Sigmoid colon (tissue), 6 donors: ENCODE measurements at regions not wholly inside any gene's neighbourhood (a gene's known extent, or its start where the extent isn't known, plus 50 kb on each side); places are given as distances from the start of the nearest gene placed in this dataset.

Experiments
- DNase-seq: peaks from one replicate; pipeline ENCODE4 v3.0.0-alpha.2; 2019
- H3K27ac ChIP-seq, 4 donors: fragments of 200-600 bp; sonication (generic); one replicate each; pipeline ENCODE4 v1.5.1; 2016 to 2019; ENCODE audit warnings: mild to moderate bottlenecking in 1 of 4
- H3K27me3 ChIP-seq, 3 donors: fragments of 200-600 bp; sonication (generic); one replicate each; pipeline ENCODE4 v1.5.1; 2019; ENCODE audit warnings: mild to moderate bottlenecking in 1 of 3
- H3K36me3 ChIP-seq, 4 donors: fragments of 200-600 bp; sonication (generic); one replicate each; pipeline ENCODE4 v1.5.1; 2016 to 2019
- H3K4me1 ChIP-seq, 4 donors: fragments of 200-600 bp; sonication (generic); one replicate each; pipeline ENCODE4 v1.5.1; 2017 to 2019
- H3K4me3 ChIP-seq, 4 donors: fragments of 200-600 bp; sonication (generic); one replicate each; pipeline ENCODE4 v1.5.1; 2017 to 2019; ENCODE audit warnings: mild to moderate bottlenecking in 2 of 4, moderate library complexity in 1 of 4
- H3K9me3 ChIP-seq, 4 donors: fragments of 200-600 bp in 3 of 4; sonication (generic) in 3 of 4; one replicate each; pipeline versions ENCODE4 v1.5.1 to v1.6.1; 2013 to 2019
- EP300 ChIP-seq, 4 donors: sonication (generic); formaldehyde crosslinking; IDR thresholded peaks; one replicate each; pipeline ENCODE4 v1.6.1; 2017; ENCODE audit warnings: antibody characterized with exemption in 4 of 4
- POLR2A ChIP-seq, 2 donors: fragments of 450-650 bp; IDR thresholded peaks; one replicate each; pipeline ENCODE4 v1.6.1; 2016; ENCODE audit warnings: antibody characterized with exemption in 2 of 2, mild to moderate bottlenecking in 2 of 2, moderate library complexity in 2 of 2
- POLR2AphosphoS5 ChIP-seq, 4 donors: sonication (generic); formaldehyde crosslinking; IDR thresholded peaks; one replicate each; pipeline ENCODE4 v1.6.1; 2017; ENCODE audit warnings: antibody characterized with exemption in 4 of 4
- WGBS, 2 donors: extraction: QIAGEN DNeasy Blood & Tissue Kit; methylation state at CpG; one replicate each; pipeline ENCODE4 v1.1.7; 2013; 5-methylcytosine and 5-hydroxymethylcytosine counted together
- intact Hi-C: fragments of 100-400 bp; cut with DNase I; formaldehyde crosslinking; loops from one replicate; pipeline ENCODE4 v1.15.1; 2023
- TF ChIP-seq, protein P1 (sequence below), 4 experiments: fragments of 450-650 bp in 3 of 4; fragments of 200-600 bp in 1 of 4; IDR thresholded peaks; one replicate each; pipeline ENCODE4 v1.5.1; 2016 to 2019; ENCODE audit warnings: antibody characterized with exemption in 4 of 4, mild to moderate bottlenecking in 3 of 4, moderate library complexity in 2 of 4
- donor health status: healthy with polysubstance abuse.
- donor health status: healthy.

DNA sequence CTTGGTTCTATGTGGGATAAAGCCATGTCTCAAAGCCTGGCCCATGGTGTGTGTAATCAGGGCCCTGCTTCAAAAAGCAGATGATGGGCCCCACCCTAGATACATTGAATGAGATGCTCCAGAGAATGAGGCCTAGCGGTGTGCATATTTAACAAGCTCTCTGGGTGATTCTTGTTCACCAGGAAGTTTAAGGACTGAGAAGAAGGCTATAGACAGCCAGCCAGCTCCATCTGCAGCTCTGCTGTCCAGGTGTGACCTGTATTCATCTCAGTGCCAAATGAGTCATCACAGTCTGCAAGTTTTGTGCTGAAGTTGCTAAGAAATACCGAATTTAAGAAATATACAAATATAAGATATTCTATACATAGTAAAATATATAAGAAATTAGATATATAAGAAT is 182.0 kb upstream of the RUNX1 start:
- whole genome bisulfite sequencing, 2 donors: 81 to 87% methylated on average over 2 of the region's 2 CpGs
- no peak for TF ChIP-seq POLR2AphosphoS5 (IDR thresholded peaks at IDR 0.05)
- TF ChIP-seq, protein P1, sequence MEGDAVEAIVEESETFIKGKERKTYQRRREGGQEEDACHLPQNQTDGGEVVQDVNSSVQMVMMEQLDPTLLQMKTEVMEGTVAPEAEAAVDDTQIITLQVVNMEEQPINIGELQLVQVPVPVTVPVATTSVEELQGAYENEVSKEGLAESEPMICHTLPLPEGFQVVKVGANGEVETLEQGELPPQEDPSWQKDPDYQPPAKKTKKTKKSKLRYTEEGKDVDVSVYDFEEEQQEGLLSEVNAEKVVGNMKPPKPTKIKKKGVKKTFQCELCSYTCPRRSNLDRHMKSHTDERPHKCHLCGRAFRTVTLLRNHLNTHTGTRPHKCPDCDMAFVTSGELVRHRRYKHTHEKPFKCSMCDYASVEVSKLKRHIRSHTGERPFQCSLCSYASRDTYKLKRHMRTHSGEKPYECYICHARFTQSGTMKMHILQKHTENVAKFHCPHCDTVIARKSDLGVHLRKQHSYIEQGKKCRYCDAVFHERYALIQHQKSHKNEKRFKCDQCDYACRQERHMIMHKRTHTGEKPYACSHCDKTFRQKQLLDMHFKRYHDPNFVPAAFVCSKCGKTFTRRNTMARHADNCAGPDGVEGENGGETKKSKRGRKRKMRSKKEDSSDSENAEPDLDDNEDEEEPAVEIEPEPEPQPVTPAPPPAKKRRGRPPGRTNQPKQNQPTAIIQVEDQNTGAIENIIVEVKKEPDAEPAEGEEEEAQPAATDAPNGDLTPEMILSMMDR (IDR thresholded peaks at IDR 0.05): no peak
- TF ChIP-seq EP300 (IDR thresholded peaks at IDR 0.05): no peak
- TF ChIP-seq POLR2A (IDR thresholded peaks at IDR 0.05): no peak
- intact Hi-C loops: no loop called here

DNA sequence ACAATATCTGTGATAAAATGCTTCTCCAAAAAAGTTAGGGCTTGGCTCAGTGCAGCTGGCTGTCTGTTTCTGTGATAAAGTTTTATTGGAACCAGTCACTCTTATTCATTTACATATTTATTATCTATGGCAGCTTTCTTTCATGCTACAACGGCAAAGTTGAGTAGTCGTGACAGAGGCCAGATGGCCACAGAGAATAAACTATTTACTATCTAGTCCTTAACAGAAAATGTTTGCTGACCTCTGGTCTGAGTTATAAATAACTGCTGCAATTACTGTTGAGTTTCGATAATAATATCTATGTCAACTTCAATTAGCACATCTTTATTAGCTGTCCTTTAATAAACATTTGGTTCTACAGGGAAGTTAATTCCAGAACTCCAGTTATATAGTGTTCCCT is 180.2 kb upstream of the RUNX1 start:
- peaks cover 0 to 6% (median 3%) of the 10 kb centered on the region in 4 donors for H3K4me1 ChIP-seq
- intact Hi-C loops: no loop called here
- TF ChIP-seq POLR2AphosphoS5 (IDR thresholded peaks at IDR 0.05) (no peak), EP300 (IDR thresholded peaks at IDR 0.05) (no peak), POLR2A (IDR thresholded peaks at IDR 0.05) (no peak)
- TF ChIP-seq, protein P1 (IDR thresholded peaks at IDR 0.05): no peak
- H3K27ac ChIP-seq: no peak overlapping the region
- no peaks in the 10 kb centered on the region for H3K27me3 ChIP-seq
- H3K4me3 ChIP-seq: no peak overlapping the region
- WGBS, 2 donors: 52 to 62% methylated on average over 3 of the region's 3 CpGs
- DNase-seq: no peak
- no peaks in the 10 kb centered on the region for H3K36me3 ChIP-seq
- H3K9me3 ChIP-seq: no peaks in the 10 kb centered on the region

More for the DNA sequence above, 182.0 kb upstream of the RUNX1 start:
- H3K27ac ChIP-seq: no peak overlapping the region
- peaks cover 0 to 6% (median 3%) of the 10 kb centered on the region in 4 donors for H3K4me1 ChIP-seq
- no peaks in the 10 kb centered on the region for H3K36me3 ChIP-seq
- H3K4me3 ChIP-seq: no peak overlapping the region
- no peak for DNase-seq
- H3K9me3 ChIP-seq: peaks cover 0 to 1% (median 0%) of the 10 kb centered on the region in 4 donors
- no peaks in the 10 kb centered on the region for H3K27me3 ChIP-seq

DNA sequence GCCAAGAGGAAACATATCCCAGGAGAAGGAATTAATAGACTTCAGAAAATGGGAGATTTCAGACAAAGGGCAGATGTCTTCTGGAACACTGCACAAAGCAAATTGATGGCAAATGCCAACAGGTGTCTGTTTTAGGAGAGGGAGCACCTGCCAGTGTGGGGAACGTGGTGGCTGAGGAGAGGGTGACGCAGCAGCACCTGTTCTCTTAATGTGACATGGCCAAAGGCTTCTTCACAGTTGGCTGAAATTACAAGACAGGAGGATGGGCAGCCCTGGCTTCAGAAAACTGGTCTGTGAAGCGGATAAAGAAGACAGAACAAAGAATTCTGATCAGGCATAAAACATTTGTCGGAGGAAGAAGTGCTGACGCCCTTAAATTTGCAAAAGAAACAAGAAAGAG is 178.7 kb upstream of the RUNX1 start:
- Histone ChIP-seq H3K27ac (no peak overlapping the region), H3K27me3 (no peaks in the 10 kb centered on the region), H3K9me3 (no peaks in the 10 kb centered on the region), H3K4me3 (no peak overlapping the region), H3K4me1 (peaks cover 0 to 12% (median 8%) of the 10 kb centered on the region in 4 donors), H3K36me3 (no peaks in the 10 kb centered on the region)
- DNase-seq: no peak
- WGBS, 2 donors: 65 to 77% methylated on average over 5 of the region's 5 CpGs
- TF ChIP-seq POLR2AphosphoS5 (IDR thresholded peaks at IDR 0.05) (no peak), EP300 (IDR thresholded peaks at IDR 0.05) (no peak), POLR2A (IDR thresholded peaks at IDR 0.05) (no peak)
- TF ChIP-seq, protein P1 (IDR thresholded peaks at IDR 0.05): no peak
- intact Hi-C loops: no loop called here

DNA sequence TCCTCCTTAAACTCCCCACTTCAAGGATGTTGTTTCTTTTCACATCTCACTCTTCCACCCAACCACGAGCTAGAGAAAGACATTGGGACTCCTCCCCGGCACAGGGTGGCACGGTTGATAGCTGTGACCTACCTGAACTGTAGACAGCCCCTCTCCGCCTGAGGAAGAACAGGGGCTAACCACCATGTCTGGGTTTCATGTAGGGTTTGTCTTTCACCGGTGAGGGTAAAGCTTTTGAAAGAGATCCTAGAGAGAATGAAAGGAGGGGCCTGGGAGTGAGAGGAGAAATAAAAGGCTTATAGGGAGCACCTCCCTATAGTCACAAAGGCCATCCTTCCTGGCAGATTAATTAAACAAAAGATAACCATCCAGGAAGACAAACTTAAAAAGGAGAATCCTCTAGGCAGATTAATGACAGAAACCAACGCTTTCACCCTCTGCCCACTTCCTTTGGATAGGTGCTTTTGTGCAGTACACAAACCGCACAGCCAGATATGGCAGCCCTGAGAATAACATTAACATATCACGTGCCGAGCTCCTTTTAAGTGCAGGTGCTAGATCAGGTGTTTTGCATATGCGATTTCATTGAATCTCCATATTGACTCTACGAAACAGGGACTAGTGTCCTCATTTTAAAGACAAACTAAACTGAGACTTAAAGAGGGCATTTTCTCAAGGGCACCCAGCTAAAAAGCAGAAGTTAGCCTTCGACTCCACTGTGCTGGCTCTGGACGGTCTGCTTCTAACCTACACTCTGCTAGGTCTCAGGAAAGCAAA is 178.1 kb upstream of the RUNX1 start:
- H3K4me1 ChIP-seq: peaks cover 0 to 12% (median 8%) of the 10 kb centered on the region in 4 donors
- DNase-seq: no peak
- TF ChIP-seq, protein P1 (IDR thresholded peaks at IDR 0.05): no peak
- TF ChIP-seq POLR2A (IDR thresholded peaks at IDR 0.05): no peak
- TF ChIP-seq EP300 (IDR thresholded peaks at IDR 0.05): no peak
- no peak for TF ChIP-seq POLR2AphosphoS5 (IDR thresholded peaks at IDR 0.05)
- intact Hi-C loops: no loop called here
- no peaks in the 10 kb centered on the region for H3K36me3 ChIP-seq
- H3K4me3 ChIP-seq: no peak overlapping the region
- no peak overlapping the region for H3K27ac ChIP-seq
- no peaks in the 10 kb centered on the region for H3K27me3 ChIP-seq
- 59 to 80% methylated on average over 13 of the region's 13 CpGs for WGBS, 2 donors
- no peaks in the 10 kb centered on the region for H3K9me3 ChIP-seq
